H9 (cell line): ENCODE measurements at regions not wholly inside any gene's neighbourhood (a gene's known extent, or its start where the extent isn't known, plus 50 kb on each side); places are given as distances from the start of the nearest gene placed in this dataset.

Experiments
- DNase-seq: peaks from one replicate; pipeline ENCODE4 v3.0.0-alpha.2; 2017
- H2AFZ ChIP-seq: one replicate; pipeline ENCODE4 v1.6.1; 2013; ENCODE audit warnings: mild to moderate bottlenecking, low read length, control low read depth, moderate library complexity
- H2AK5ac ChIP-seq: 2 replicates; pipeline ENCODE4 v1.6.1; 2013; ENCODE audit warnings: low read length, control low read depth, mixed read lengths; ENCODE audit not compliant: insufficient read length
- H2BK120ac ChIP-seq: one replicate; pipeline ENCODE4 v1.6.1; 2013; ENCODE audit warnings: low read depth, mild to moderate bottlenecking, low read length, control low read depth, inconsistent platforms; ENCODE audit not compliant: poor library complexity, severe bottlenecking
- H2BK12ac ChIP-seq: 2 replicates; pipeline ENCODE4 v1.6.1; 2013; ENCODE audit warnings: low read length, control low read depth, mixed read lengths, low read depth; ENCODE audit not compliant: insufficient read length
- H2BK15ac ChIP-seq: 2 replicates; pipeline ENCODE4 v1.6.1; 2013; ENCODE audit warnings: low read depth, low read length, control low read depth
- H2BK20ac ChIP-seq: one replicate; pipeline ENCODE4 v1.6.1; 2013; ENCODE audit warnings: low read depth, mild to moderate bottlenecking, low read length, control low read depth, inconsistent platforms; ENCODE audit not compliant: poor library complexity, severe bottlenecking
- H2BK5ac ChIP-seq: 2 replicates; pipeline ENCODE4 v1.6.1; 2013; ENCODE audit warnings: low read length, control low read depth, mixed read lengths; ENCODE audit not compliant: insufficient read length
- H3K14ac ChIP-seq: 2 replicates; pipeline ENCODE4 v1.6.1; 2013; ENCODE audit warnings: low read length, control low read depth; ENCODE audit not compliant: insufficient read depth
- H3K18ac ChIP-seq: 2 replicates; pipeline ENCODE4 v1.6.1; 2013; ENCODE audit warnings: low read depth, mild to moderate bottlenecking, mixed read lengths, low read length, control low read depth; ENCODE audit not compliant: insufficient read length
- H3K23ac ChIP-seq: 2 replicates; pipeline ENCODE4 v1.6.1; 2013; ENCODE audit warnings: low read length, control low read depth, mixed read lengths, low read depth; ENCODE audit not compliant: insufficient read length
- H3K23me2 ChIP-seq: 2 replicates; pipeline ENCODE4 v1.6.1; 2013; ENCODE audit warnings: low read depth, mild to moderate bottlenecking, mixed read lengths, low read length, control low read depth; ENCODE audit not compliant: insufficient read length, poor library complexity, severe bottlenecking
- H3K27ac ChIP-seq: 2 replicates; pipeline ENCODE4 v1.5.1; 2013; ENCODE audit warnings: low read length, control low read depth, mixed read lengths, low read depth; ENCODE audit not compliant: insufficient read length
- H3K27me3 ChIP-seq: 2 replicates; pipeline ENCODE4 v1.6.1; 2013; ENCODE audit warnings: low read length, control low read depth, inconsistent platforms; ENCODE audit not compliant: insufficient read depth
- H3K4ac ChIP-seq: 2 replicates; pipeline ENCODE4 v1.6.1; 2013; ENCODE audit warnings: low read depth, mild to moderate bottlenecking, control low read depth, inconsistent platforms, low read length, moderate library complexity
- H3K4me1 ChIP-seq: 2 replicates; pipeline ENCODE4 v1.6.1; 2013; ENCODE audit warnings: low read length, control low read depth, inconsistent platforms; ENCODE audit not compliant: insufficient read depth
- H3K4me2 ChIP-seq: 2 replicates; pipeline ENCODE4 v1.6.1; 2013; ENCODE audit warnings: low read length, control low read depth, mixed read lengths; ENCODE audit not compliant: insufficient read length, insufficient read depth
- H3K56ac ChIP-seq: 2 replicates; pipeline ENCODE4 v1.6.1; 2013; ENCODE audit warnings: low read depth, mild to moderate bottlenecking, mixed read lengths, low read length, control low read depth; ENCODE audit not compliant: insufficient read length
- H3K79me1 ChIP-seq: 2 replicates; pipeline ENCODE4 v1.6.1; 2013; ENCODE audit warnings: low read depth, mild to moderate bottlenecking, moderate library complexity, low read length, control low read depth, inconsistent platforms; ENCODE audit not compliant: insufficient read depth, poor library complexity, severe bottlenecking
- H3K79me2 ChIP-seq: 2 replicates; pipeline ENCODE4 v1.6.1; 2013; ENCODE audit warnings: low read length, control low read depth, inconsistent platforms; ENCODE audit not compliant: insufficient read depth
- H3K9ac ChIP-seq: 2 replicates; pipeline ENCODE4 v1.6.1; 2013; ENCODE audit warnings: low read length, control low read depth, mixed read lengths; ENCODE audit not compliant: insufficient read length; ENCODE audit errors: extremely low read depth
- H3K9me3 ChIP-seq: one replicate; pipeline ENCODE4 v1.6.1; 2013; ENCODE audit warnings: low read depth, low read length, inconsistent platforms; ENCODE audit not compliant: control insufficient read depth
- H3T11ph ChIP-seq: one replicate; pipeline ENCODE4 v1.6.1; 2013; ENCODE audit warnings: mild to moderate bottlenecking, low read length, control low read depth, inconsistent platforms
- H4K20me1 ChIP-seq: one replicate; pipeline ENCODE4 v1.6.1; 2013; ENCODE audit not compliant: control insufficient read depth, insufficient read length, insufficient read depth
- H4K5ac ChIP-seq: 2 replicates; pipeline ENCODE4 v1.6.1; 2013; ENCODE audit warnings: low read depth, mild to moderate bottlenecking, mixed read lengths, low read length, control low read depth; ENCODE audit not compliant: insufficient read length
- H4K8ac ChIP-seq: replicated peaks from 2 replicates; pipeline ENCODE4 v1.6.1; 2013; ENCODE audit warnings: low read length, control low read depth, mixed read lengths, low read depth; ENCODE audit not compliant: insufficient read length
- H4K91ac ChIP-seq: 2 replicates; pipeline ENCODE4 v1.6.1; 2013; ENCODE audit warnings: low read depth, mild to moderate bottlenecking, moderate library complexity, mixed read lengths, low read length, control low read depth; ENCODE audit not compliant: insufficient read length
- H3K27ac Mint-ChIP-seq, 3 experiments: 2 replicates in 2 of 3; 3 replicates in 1 of 3; pipeline ENCODE4 v1.8.0; 2020 to 2021; ENCODE audit warnings: mixed read lengths in 3 of 3, mild to moderate bottlenecking in 1 of 3, moderate library complexity in 1 of 3
- H3K27me3 Mint-ChIP-seq: 2 replicates; pipeline ENCODE4 v1.8.0; 2021; ENCODE audit warnings: low read depth, mild to moderate bottlenecking, moderate library complexity, mixed read lengths
- H3K36me3 Mint-ChIP-seq, 3 experiments: 2 replicates in 2 of 3; 3 replicates in 1 of 3; pipeline ENCODE4 v1.8.0; 2020 to 2021; ENCODE audit warnings: low read depth in 3 of 3, mixed read lengths in 3 of 3; ENCODE audit not compliant: insufficient read depth in 1 of 3
- H3K4me1 Mint-ChIP-seq, 2 experiments: 2 replicates each; pipeline ENCODE4 v1.8.0; 2020; ENCODE audit warnings: mixed read lengths in 2 of 2
- H3K4me3 Mint-ChIP-seq, 2 experiments: 2 replicates in 1 of 2; 3 replicates in 1 of 2; pipeline ENCODE4 v1.8.0; 2020 to 2021; ENCODE audit warnings: mild to moderate bottlenecking in 2 of 2, mixed read lengths in 2 of 2, moderate library complexity in 1 of 2
- H3K9me3 Mint-ChIP-seq, 2 experiments: 2 replicates in 1 of 2; 3 replicates in 1 of 2; pipeline ENCODE4 v1.8.0; 2020; ENCODE audit warnings: mild to moderate bottlenecking in 2 of 2, mixed read lengths in 2 of 2, moderate library complexity in 1 of 2
- WGBS: extraction: QIAGEN DNeasy Blood & Tissue Kit; methylation state at CpG from one replicate; pipeline ENCODE4 v1.1.7; 2013; ENCODE audit warnings: missing lambda C conversion rate, low lambda C conversion rate, mixed read lengths; ENCODE audit not compliant: insufficient read length; ENCODE audit errors: extremely low coverage; 5-methylcytosine and 5-hydroxymethylcytosine counted together
- TF ChIP-seq, protein P1 (sequence below): fragments of 200-600 bp; sonication (generic); conservative IDR thresholded peaks from 3 replicates; pipeline ENCODE4 v1.8.0; 2021; ENCODE audit warnings: antibody characterized with exemption, mild to moderate bottlenecking

DNA sequence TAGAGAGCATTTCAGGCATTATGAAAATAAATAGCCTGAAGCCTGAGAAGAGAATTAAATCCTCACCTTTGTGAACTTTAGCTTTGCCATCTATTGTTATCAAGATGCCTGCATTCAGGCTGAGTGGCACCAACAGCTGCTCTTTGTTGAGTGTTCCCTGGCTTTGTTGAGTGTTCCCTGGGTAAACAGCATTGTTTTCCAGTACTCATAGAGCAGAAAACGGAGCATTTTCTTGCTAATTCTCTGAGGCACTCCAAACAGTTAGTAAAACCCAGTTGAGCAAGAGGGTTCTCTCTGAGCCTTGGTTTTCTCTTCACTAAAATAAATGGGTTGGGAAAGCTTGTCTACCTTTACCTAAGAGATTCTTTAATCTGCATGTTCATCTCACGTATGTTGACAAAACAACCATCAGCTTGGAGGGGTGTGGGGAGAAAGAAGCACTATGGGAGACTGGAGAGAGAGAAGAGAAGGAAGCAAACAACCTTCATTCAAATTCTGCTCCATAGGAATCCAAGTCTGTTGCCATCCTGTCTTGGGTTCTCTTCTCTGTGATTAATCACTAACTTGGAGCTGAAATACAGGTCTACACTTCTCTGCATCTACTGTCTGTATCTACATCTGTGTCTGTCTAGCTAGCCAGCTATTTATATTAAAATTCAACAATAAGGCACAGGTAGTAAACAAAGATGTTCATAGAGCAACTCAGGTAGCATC is 567.0 kb upstream of the SOX11 start:
- Histone ChIP-seq H2AFZ (no peak overlapping the region), H3K27me3 (no peaks in the 10 kb centered on the region), H3K23me2 (no peaks in the 10 kb centered on the region), H4K8ac (no peak overlapping the region), H3K4ac (no peak overlapping the region), H3K23ac (no peak overlapping the region), H3K4me1 (0 out of 2 replicates have a peak, but pooled peaks cover 3% of the 10 kb centered on the region), H3K56ac (no peak overlapping the region), H2BK20ac (no peak overlapping the region), H3K79me1 (no peaks in the 10 kb centered on the region), H2BK12ac (no peak overlapping the region), H4K20me1 (no peaks in the 10 kb centered on the region), H3K79me2 (no peaks in the 10 kb centered on the region), H3K27ac (peak overlapping the region; percentile 16), H3K4me2 (peak overlapping the region; percentile 4), H3T11ph (no peak overlapping the region), H2AK5ac (no peak overlapping the region), H4K5ac (no peak overlapping the region), H2BK15ac (no peak overlapping the region), H3K9ac (no peak overlapping the region), H2BK120ac (no peak overlapping the region), H3K18ac (no peak overlapping the region), H3K9me3 (no peaks in the 10 kb centered on the region), H3K14ac (no peak overlapping the region), H4K91ac (no peak overlapping the region), H2BK5ac (no peak overlapping the region)
- Mint-ChIP-seq H3K36me3 (no peaks in the 10 kb centered on the region), H3K4me1 (peaks cover 30 to 34% of the 10 kb centered on the region in 2 experiments), H3K4me3 (peak overlapping the region in 1 of 2 experiments; percentile 14; a peak in 1 of 5 replicates), H3K27me3 (no peaks in the 10 kb centered on the region), H3K27ac (peak overlapping the region; percentile 95 to 97 (median 95); a peak in 6 of 7 replicates), H3K9me3 (no peaks in the 10 kb centered on the region)
- no peak for DNase-seq
- no CpG with 5 or more reads among the region's 2 CpGs for WGBS
- TF ChIP-seq, protein P1, sequence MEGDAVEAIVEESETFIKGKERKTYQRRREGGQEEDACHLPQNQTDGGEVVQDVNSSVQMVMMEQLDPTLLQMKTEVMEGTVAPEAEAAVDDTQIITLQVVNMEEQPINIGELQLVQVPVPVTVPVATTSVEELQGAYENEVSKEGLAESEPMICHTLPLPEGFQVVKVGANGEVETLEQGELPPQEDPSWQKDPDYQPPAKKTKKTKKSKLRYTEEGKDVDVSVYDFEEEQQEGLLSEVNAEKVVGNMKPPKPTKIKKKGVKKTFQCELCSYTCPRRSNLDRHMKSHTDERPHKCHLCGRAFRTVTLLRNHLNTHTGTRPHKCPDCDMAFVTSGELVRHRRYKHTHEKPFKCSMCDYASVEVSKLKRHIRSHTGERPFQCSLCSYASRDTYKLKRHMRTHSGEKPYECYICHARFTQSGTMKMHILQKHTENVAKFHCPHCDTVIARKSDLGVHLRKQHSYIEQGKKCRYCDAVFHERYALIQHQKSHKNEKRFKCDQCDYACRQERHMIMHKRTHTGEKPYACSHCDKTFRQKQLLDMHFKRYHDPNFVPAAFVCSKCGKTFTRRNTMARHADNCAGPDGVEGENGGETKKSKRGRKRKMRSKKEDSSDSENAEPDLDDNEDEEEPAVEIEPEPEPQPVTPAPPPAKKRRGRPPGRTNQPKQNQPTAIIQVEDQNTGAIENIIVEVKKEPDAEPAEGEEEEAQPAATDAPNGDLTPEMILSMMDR: no peak
